ENCODE measurements at regions not wholly inside any gene's neighbourhood (a gene's known extent, or its start where the extent isn't known, plus 50 kb on each side); places are given as distances from the start of the nearest gene placed in this dataset.

DNA sequence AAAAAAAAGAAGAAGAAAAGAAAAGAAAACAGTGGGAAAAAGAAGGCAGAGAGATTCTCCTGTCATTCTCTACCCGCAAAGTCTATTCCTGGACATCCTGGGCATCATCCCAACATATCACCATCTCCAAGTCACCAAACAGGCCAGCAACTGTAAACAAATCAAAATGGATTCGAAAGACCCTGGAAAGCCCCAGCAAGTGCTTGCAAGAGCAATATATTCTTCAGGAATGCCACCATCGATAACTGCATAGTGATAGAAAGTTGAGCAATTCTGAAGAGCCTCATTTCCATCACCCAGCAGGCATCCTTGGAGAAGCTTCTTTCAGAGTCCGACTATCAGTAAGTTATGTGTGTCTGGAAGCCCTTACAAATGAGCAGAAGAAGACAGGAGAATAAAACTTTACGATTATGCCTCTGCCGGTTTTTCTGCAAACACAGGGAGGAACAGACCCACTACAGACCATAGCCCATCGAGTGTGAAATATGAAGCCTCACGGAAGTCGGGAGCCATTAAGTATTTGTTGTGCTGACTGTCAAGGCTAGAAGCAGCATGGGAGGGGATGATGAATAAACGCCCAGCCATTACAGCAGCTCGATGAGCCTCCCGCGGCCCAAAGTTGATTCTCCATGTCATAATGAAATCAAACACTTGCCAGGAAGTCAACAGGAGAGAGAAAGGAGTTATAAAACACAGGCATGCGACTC, 64.5 kb upstream of the SEC14L1 start:
- DNase-seq (ENCODE audit: low read depth): no peak
- H3K4me3 ChIP-seq (ENCODE audit: low read depth, low read length): no peak overlapping the region
- TF ChIP-seq, protein P1, sequence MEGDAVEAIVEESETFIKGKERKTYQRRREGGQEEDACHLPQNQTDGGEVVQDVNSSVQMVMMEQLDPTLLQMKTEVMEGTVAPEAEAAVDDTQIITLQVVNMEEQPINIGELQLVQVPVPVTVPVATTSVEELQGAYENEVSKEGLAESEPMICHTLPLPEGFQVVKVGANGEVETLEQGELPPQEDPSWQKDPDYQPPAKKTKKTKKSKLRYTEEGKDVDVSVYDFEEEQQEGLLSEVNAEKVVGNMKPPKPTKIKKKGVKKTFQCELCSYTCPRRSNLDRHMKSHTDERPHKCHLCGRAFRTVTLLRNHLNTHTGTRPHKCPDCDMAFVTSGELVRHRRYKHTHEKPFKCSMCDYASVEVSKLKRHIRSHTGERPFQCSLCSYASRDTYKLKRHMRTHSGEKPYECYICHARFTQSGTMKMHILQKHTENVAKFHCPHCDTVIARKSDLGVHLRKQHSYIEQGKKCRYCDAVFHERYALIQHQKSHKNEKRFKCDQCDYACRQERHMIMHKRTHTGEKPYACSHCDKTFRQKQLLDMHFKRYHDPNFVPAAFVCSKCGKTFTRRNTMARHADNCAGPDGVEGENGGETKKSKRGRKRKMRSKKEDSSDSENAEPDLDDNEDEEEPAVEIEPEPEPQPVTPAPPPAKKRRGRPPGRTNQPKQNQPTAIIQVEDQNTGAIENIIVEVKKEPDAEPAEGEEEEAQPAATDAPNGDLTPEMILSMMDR (conservative IDR thresholded peaks at IDR 0.05; ENCODE audit: low read depth, low read length): no peak

DNA sequence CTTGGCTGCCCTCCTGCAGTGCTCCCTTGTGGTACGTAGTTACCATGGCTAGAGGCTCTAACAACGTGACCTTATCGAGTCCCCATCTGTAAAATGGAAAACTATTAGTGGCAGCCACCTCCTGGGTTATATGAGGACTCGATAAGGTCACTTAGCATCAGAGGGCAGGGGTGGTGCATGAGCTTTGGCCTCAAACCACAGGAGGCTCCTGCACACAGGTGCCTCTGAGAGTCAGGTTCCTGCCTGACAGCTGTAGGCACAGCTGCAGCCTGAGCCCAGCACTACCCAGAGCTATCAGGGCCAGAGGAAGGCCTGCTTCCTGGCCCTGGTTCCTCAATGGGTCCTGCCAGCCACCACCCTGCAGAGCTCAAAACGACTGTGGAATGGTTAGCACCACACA, 57.2 kb upstream of the SEC14L1 start:
- H3K4me3 ChIP-seq (ENCODE audit: low read depth, low read length): no peak overlapping the region
- TF ChIP-seq, protein P1 (conservative IDR thresholded peaks at IDR 0.05; ENCODE audit: low read depth, low read length): no peak
- no peak for DNase-seq (ENCODE audit: low read depth)

DNA sequence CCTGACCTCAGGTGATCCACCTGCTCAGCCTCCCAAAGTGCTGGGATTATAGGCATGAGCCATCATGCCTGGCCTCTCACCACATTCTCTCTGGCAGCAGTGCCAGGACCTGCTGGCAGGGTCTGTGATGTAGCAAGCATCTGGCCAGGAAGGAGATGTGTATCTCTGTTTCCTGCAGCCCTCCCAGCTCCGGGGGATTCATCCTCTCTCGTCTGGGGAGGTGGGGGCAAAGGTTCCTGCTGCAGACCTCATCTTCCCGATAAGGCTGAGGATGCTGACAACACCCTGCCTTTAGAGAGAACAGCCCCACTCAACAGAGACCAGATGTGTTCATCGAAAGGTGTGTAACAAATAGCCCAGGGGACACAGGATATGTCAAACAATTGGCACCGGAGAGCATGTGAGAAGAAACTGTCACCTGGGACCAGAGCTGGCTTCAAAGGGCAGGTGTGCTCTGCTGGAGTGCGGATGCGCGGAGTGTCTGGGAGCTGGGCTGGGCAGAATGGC, 54.8 kb upstream of the SEC14L1 start:
- TF ChIP-seq, protein P1 (conservative IDR thresholded peaks at IDR 0.05; ENCODE audit: low read depth, low read length): no peak
- no peak for DNase-seq (ENCODE audit: low read depth)
- H3K4me3 ChIP-seq (ENCODE audit: low read depth, low read length): no peak overlapping the region

DNA sequence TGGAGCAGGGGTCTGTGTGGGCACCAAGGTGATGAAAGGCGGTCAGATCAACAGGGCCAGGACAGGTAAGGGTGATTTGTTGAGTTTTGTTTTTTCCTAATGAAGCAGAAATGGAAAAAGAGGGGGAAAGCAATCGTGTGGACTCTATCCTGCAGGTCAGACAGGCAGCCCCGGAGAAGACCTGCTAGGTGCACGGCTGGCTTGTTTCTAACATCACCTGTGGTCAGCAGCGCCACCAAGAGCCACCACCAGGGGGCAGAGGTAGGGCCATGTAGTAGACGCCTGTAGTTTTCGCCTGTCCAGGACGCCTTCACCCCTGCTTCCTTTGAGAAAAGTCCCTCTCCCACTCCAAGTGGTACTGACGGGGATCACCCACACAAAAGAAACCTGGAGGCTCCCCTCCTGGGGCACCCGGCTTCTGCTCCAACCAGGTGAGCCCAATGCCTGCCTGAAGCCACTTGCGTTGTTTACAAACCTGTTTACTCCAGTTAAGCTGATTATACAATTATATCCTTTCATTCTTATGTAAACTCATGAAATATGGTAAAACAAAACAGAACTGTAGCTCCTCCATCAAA, 54.2 kb upstream of the SEC14L1 start:
- H3K4me3 ChIP-seq (ENCODE audit: low read depth, low read length): no peak overlapping the region
- no peak for DNase-seq (ENCODE audit: low read depth)
- TF ChIP-seq, protein P1 (conservative IDR thresholded peaks at IDR 0.05; ENCODE audit: low read depth, low read length): peak; percentile 97

DNA sequence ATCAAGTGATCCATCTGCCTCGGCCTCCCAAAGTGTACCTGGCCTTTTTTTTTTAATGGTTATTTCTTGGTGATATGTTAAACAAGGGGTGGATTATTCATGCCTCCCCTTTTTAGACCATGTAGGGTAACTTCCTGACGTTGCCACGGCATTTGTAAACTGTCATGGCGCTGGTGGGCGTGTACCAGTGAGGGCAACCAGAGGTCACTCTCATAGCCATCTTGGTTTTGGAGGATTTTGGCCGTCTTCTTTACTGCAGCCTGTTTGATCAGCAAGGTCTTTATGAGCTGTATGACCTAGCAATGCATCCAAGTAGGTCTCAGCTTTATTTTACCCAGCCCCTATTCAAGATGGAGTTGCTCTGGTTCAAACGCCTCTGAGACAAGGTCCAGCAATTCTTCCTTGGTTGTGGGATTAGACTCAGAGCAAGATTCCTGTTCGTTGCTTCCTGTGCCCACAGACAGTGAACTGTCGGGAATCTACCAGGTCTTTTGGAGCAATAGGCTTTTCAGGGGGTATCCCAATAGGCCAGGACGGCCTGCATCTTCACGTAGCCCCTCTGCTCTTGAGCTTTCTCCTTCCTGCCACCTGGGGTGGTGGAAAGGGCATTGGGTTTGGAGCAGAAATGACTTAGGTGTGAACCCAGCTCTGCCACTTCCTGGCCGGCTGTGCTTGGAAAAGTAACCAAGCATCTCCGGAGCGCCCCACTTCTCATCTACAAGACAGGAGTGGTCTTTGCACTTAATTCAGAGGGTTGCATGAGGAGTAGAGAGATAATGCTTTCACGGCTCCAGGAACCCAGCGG, 52.9 kb upstream of the SEC14L1 start:
- DNase-seq (ENCODE audit: low read depth): no peak

DNA sequence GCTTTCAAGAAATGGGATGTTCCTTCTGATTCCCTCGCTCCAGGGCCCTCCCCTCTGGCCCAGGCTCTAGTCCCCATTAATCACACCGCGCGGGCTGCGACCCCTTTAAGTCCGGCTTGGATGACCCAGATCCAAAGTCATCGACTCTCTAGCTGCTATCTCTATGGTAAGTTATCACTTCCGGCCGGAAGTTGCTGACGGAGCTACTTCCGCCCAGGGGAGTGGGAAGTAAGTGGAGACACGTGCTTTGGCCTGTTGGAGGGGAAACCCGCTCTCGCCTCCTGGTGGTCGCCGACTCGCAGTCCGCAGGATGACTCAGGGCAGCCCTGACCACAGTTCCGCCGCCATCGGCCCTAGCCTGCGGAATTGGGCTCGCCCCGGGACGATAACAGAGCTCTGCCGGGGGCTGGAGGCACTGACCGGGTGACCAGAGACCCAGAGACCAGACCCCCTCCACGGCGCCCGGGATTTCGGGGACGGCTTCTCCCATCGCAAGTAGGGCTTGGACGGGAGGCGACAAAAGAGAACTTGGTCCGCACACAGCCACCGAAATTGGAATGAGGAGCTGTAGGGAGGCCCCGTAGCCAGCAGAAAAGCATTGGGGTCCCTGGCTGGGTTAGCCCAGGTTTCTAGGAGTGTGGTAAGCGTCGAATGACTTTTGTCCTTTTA, 52.2 kb upstream of the SEC14L1 start:
- TF ChIP-seq, protein P1 (conservative IDR thresholded peaks at IDR 0.05; ENCODE audit: low read depth, low read length): peak; percentile 39
- peak overlapping the region; percentile 99 for H3K4me3 ChIP-seq (ENCODE audit: low read depth, low read length)
- DNase-seq (ENCODE audit: low read depth): peak; percentile 59

More for the DNA sequence above, 52.9 kb upstream of the SEC14L1 start:
- TF ChIP-seq, protein P1 (conservative IDR thresholded peaks at IDR 0.05; ENCODE audit: low read depth, low read length): no peak
- H3K4me3 ChIP-seq (ENCODE audit: low read depth, low read length): peak overlapping the region; percentile 99

Measured in epithelial cell of proximal tubule (primary cell).